ENCODE measurements at regions not wholly inside any gene's neighbourhood (a gene's known extent, or its start where the extent isn't known, plus 50 kb on each side); places are given as distances from the start of the nearest gene placed in this dataset.

DNA sequence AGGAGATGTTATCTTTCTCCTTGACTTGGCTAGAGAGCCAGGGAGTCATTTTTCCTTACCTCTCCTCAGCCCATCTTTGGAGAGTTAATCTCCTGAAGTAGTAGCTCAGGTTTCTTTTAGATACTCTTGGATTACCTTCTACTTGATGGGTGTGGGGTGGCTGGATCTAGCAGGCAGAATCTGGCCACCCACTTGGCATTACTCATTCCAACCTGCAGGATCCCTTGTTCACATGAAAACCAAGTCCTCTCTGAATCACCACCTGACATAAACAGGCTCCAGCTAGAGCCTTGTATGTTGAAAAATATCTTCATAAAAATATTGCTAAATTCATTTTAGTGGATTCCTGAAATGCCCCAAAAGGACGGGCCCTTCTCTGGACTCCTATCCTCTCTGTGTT is 250.6 kb upstream of the PLET1 start:
- CTCF ChIA-PET, result no interaction called here
- POLR2A ChIA-PET, result no interaction called here
- no peak overlapping the region for H3K27ac ChIP-seq (ENCODE audit: low read depth, low read length)
- H3K4me3 ChIP-seq (ENCODE audit: low read depth, low read length), result no peak overlapping the region
- H3K9me3 ChIP-seq (ENCODE audit: control insufficient read depth, insufficient read depth, low read length), result no peaks in the 10 kb centered on the region
- no peaks in the 10 kb centered on the region for H3K27me3 ChIP-seq (ENCODE audit: control insufficient read depth, insufficient read depth, low read length)
- TF ChIP-seq, protein P1, sequence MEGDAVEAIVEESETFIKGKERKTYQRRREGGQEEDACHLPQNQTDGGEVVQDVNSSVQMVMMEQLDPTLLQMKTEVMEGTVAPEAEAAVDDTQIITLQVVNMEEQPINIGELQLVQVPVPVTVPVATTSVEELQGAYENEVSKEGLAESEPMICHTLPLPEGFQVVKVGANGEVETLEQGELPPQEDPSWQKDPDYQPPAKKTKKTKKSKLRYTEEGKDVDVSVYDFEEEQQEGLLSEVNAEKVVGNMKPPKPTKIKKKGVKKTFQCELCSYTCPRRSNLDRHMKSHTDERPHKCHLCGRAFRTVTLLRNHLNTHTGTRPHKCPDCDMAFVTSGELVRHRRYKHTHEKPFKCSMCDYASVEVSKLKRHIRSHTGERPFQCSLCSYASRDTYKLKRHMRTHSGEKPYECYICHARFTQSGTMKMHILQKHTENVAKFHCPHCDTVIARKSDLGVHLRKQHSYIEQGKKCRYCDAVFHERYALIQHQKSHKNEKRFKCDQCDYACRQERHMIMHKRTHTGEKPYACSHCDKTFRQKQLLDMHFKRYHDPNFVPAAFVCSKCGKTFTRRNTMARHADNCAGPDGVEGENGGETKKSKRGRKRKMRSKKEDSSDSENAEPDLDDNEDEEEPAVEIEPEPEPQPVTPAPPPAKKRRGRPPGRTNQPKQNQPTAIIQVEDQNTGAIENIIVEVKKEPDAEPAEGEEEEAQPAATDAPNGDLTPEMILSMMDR (IDR thresholded peaks at IDR 0.05; ENCODE audit: low read depth, low read length), result no peak
- DNase-seq (ENCODE audit: low read depth, low spot score), result no peak

DNA sequence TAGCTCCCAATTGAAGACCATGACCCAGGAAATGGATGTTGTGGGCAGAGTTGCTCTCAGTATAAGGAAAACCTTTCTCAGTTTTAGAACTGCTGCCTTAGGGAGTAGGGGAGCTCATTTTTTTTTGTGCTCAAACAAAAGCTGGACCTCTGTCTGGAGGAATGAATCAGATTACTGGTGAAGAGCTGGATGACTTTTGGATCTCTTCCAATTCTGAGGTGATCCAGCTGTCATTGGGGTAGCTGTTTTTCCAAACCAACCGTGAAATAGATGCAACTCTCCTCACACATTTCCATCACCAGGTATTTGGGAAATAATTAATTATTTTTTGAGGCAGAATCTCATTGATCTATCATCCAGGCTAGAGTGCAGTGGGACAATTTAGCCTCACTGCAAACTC is 251.3 kb upstream of the PLET1 start:
- Histone ChIP-seq H3K9me3 (ENCODE audit: control insufficient read depth, insufficient read depth, low read length) (no peaks in the 10 kb centered on the region), H3K27ac (ENCODE audit: low read depth, low read length) (no peak overlapping the region), H3K27me3 (ENCODE audit: control insufficient read depth, insufficient read depth, low read length) (no peaks in the 10 kb centered on the region), H3K4me3 (ENCODE audit: low read depth, low read length) (no peak overlapping the region)
- TF ChIP-seq, protein P1 (IDR thresholded peaks at IDR 0.05; ENCODE audit: low read depth, low read length), result no peak
- DNase-seq (ENCODE audit: low read depth, low spot score), result no peak
- CTCF ChIA-PET, result interaction anchor here (1.6 kb wide), 1 partner anchor 76 kb away, joined by 3 read pairs; no protein-coding TSS in a partner anchor
- POLR2A ChIA-PET, result no interaction called here

DNA sequence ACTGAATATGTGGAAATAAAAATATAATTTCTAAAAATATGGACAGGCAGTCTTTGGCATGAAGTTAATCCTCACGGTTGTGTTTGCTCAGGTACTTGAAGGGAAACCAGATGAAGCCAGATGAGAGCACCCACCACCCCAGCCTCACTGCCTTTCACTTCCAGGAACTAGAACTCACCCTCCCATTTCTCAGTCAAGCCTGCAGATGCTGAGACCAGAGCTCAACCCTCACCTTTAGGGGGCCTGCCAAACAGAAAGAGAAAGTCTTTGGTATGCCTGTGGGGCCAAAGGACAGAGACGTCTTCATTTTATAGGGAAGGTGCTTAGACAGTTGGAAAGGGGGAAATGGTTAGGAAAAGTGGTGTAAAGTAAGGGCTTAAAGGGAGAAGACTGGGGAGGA is 252.8 kb upstream of the PLET1 start:
- POLR2A ChIA-PET, result no interaction called here
- no peaks in the 10 kb centered on the region for H3K9me3 ChIP-seq (ENCODE audit: control insufficient read depth, insufficient read depth, low read length)
- H3K27me3 ChIP-seq (ENCODE audit: control insufficient read depth, insufficient read depth, low read length), result no peaks in the 10 kb centered on the region
- TF ChIP-seq, protein P1 (IDR thresholded peaks at IDR 0.05; ENCODE audit: low read depth, low read length), result no peak
- no peak overlapping the region for H3K4me3 ChIP-seq (ENCODE audit: low read depth, low read length)
- no peak for DNase-seq (ENCODE audit: low read depth, low spot score)
- CTCF ChIA-PET, result interaction anchor here (1.6 kb wide), 1 partner anchor 74 kb away, joined by 3 read pairs; no protein-coding TSS in a partner anchor
- no peak overlapping the region for H3K27ac ChIP-seq (ENCODE audit: low read depth, low read length)

DNA sequence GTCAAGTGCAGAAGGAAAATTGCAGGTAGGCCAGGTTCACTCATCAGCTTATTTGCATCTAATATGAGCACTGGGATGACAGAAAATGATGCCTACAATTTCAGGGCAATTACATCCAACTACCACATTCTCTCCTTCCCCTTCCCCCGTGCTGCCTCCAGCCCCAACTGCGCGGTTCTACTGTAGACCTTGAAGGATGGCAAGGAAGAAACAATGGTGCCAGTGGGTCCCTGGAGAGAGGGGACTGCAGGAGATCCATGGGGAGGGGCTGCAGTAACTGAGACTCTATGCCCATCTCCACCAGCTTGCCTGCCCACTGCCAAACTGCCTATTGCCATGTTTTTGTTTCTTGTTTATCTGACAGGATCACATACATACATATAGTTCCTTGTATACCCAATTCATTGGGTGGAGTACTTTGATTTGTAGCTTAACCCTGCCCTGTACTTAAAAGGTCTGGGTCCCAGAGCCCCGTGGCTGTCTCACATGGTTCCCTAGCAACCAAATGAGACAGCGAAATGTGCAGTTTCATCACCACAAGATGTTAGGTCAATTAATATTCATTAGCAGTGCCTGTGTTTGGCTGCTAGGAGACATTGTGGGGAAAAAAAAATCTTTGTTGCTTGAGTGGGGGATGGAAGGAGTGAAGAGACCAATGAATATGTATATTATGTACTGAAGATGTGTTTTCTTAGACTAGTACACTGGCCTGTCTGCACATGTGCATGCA is 253.5 kb upstream of the PLET1 start:
- no peak for DNase-seq (ENCODE audit: low read depth, low spot score)
- CTCF ChIA-PET, result no interaction called here
- TF ChIP-seq, protein P1 (IDR thresholded peaks at IDR 0.05; ENCODE audit: low read depth, low read length), result no peak
- Histone ChIP-seq H3K27ac (ENCODE audit: low read depth, low read length) (no peak overlapping the region), H3K9me3 (ENCODE audit: control insufficient read depth, insufficient read depth, low read length) (no peaks in the 10 kb centered on the region), H3K27me3 (ENCODE audit: control insufficient read depth, insufficient read depth, low read length) (no peaks in the 10 kb centered on the region), H3K4me3 (ENCODE audit: low read depth, low read length) (no peak overlapping the region)
- POLR2A ChIA-PET, result no interaction called here

DNA sequence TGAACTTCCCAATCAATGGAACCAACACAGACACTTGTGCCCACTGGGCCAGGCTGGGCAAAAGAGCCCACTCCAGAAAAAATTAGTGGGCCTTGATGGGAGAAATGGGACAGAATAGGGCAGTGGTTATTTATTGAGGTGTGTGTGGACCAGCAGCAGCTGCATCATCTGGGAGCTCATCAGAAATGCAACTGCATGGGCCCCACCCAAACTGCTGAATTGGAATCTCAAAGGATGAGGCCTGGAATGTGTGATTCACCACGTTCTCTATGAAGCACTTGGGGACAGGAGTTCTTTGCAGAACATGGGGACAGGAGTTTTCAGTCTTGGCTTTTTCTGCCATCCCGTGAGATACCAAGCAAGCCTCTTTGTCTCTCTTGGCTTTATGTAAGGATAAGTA is 255.6 kb upstream of the PLET1 start:
- Histone ChIP-seq H3K27me3 (ENCODE audit: control insufficient read depth, insufficient read depth, low read length) (no peaks in the 10 kb centered on the region), H3K4me3 (ENCODE audit: low read depth, low read length) (no peak overlapping the region), H3K27ac (ENCODE audit: low read depth, low read length) (no peak overlapping the region), H3K9me3 (ENCODE audit: control insufficient read depth, insufficient read depth, low read length) (no peaks in the 10 kb centered on the region)
- ChIA-PET POLR2A (no interaction called here), CTCF (interaction anchor here (0.6 to 1.1 kb wide), 2 partner anchors 25 to 535 kb away, joined by 3 to 4 read pairs; no protein-coding TSS in a partner anchor)
- TF ChIP-seq, protein P1 (IDR thresholded peaks at IDR 0.05; ENCODE audit: low read depth, low read length), result no peak
- no peak for DNase-seq (ENCODE audit: low read depth, low spot score)

Measured in AG04450 (cell line).